ENCODE measurements at regions not wholly inside any gene's neighbourhood (a gene's known extent, or its start where the extent isn't known, plus 50 kb on each side); places are given as distances from the start of the nearest gene placed in this dataset.

DNA sequence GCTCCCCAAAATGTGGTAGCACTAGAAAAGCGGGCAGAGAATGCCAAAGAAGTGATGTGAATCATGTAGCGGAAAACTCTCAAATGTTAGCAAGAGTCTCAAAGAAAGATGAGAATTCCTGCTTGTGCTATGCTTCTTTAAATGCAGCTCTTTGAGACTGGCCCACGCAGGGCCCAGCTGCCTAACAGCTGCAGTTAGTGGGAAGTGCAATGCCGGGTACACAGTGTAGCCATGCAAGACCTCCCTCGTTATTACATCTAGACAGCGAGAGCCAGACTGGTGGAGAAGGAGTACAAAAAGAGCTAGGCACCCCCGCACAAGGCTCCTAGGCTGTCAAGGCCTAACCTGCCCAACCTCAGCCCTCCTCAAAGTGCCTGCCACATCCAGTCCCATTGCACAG, 201.7 kb upstream of the PRDM1 start:
- TF ChIP-seq, protein P1, sequence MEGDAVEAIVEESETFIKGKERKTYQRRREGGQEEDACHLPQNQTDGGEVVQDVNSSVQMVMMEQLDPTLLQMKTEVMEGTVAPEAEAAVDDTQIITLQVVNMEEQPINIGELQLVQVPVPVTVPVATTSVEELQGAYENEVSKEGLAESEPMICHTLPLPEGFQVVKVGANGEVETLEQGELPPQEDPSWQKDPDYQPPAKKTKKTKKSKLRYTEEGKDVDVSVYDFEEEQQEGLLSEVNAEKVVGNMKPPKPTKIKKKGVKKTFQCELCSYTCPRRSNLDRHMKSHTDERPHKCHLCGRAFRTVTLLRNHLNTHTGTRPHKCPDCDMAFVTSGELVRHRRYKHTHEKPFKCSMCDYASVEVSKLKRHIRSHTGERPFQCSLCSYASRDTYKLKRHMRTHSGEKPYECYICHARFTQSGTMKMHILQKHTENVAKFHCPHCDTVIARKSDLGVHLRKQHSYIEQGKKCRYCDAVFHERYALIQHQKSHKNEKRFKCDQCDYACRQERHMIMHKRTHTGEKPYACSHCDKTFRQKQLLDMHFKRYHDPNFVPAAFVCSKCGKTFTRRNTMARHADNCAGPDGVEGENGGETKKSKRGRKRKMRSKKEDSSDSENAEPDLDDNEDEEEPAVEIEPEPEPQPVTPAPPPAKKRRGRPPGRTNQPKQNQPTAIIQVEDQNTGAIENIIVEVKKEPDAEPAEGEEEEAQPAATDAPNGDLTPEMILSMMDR (IDR thresholded peaks at IDR 0.05; ENCODE audit: insufficient read depth, low read length, poor library complexity, severe bottlenecking) = no peak
- no peak for TF ChIP-seq EZH2phosphoT487 (conservative IDR thresholded peaks at IDR 0.05; ENCODE audit: low read length)
